GM12878 (cell line): ENCODE measurements at regions not wholly inside any gene's neighbourhood (a gene's known extent, or its start where the extent isn't known, plus 50 kb on each side); places are given as distances from the start of the nearest gene placed in this dataset.

ENCODE experiments used
- ATAC-seq: fragments of 200-7000 bp; cut with Tn5 transposase; 3 replicates; pipeline ENCODE4 v1.9.1; 2020; ENCODE audit warnings: mild to moderate bottlenecking, moderate library complexity
- BruUV-seq: library from RNA; stranded (reverse); fragments of 400-500 nt; replicated peaks from 2 replicates; lab custom pipeline; 2021; lab: Mats Ljungman, UMichigan
- CTCF ChIA-PET: fragments of 300-600 bp; sonication (Branson Sonifier 250); formaldehyde crosslinking; extraction: SDS; loops from one replicate; lab custom pipeline; 2021; ENCODE audit warnings: inconsistent platforms; lab: Yijun Ruan, JAX
- POLR2A ChIA-PET: fragments of 350-600 bp; formaldehyde crosslinking; extraction: SDS; loops from one replicate; lab custom pipeline; 2021; ENCODE audit warnings: inconsistent platforms; lab: Charles Lee
- RAD21 ChIA-PET: fragments of 300-600 bp; sonication (Branson Sonifier 250); formaldehyde crosslinking; loops from one replicate; lab custom pipeline; 2023; ENCODE audit warnings: antibody characterized with exemption; ENCODE audit not compliant: unreplicated experiment; lab: Charles Lee
- SMC1A ChIA-PET: fragments of 300-600 bp; sonication (Branson Sonifier 250); formaldehyde crosslinking; loops from one replicate; lab custom pipeline; 2023; ENCODE audit not compliant: unreplicated experiment, uncharacterized antibody; lab: Charles Lee
- DNase-seq: peaks from one replicate; pipeline ENCODE4 v3.0.0-alpha.2; 2011; ENCODE audit warnings: low read depth, low spot score
- FAIRE-seq: peaks from 3 replicates; lab custom pipeline; 2011; peaks lifted over from hg19 to GRCh38; lab: Jason Lieb, UNC
- H2AFZ ChIP-seq: 2 replicates; pipeline ENCODE4 v1.6.0; 2011; ENCODE audit warnings: low read depth, low read length, control low read depth; ENCODE audit not compliant: control insufficient read depth
- H3K27ac ChIP-seq: 2 replicates; pipeline ENCODE4 v1.5.1; 2011; ENCODE audit warnings: control low read depth; ENCODE audit not compliant: control insufficient read depth, insufficient read depth
- H3K27me3 ChIP-seq, 2 experiments: replicated peaks in 1 of 2; 2 replicates each; pipeline versions ENCODE4 v1.6.0 to v1.6.1; 2011; ENCODE audit warnings: low read length in 1 of 2; ENCODE audit not compliant: control insufficient read depth in 2 of 2, insufficient read depth in 2 of 2
- H3K36me3 ChIP-seq, 2 experiments: 2 replicates each; pipeline ENCODE4 v1.5.1; 2011; ENCODE audit warnings: low read length in 1 of 2; ENCODE audit not compliant: control insufficient read depth in 2 of 2, insufficient read depth in 2 of 2
- H3K4me1 ChIP-seq: 2 replicates; pipeline ENCODE4 v1.6.1; 2011; ENCODE audit warnings: mild to moderate bottlenecking, low read length, moderate library complexity, mixed read lengths; ENCODE audit not compliant: control insufficient read depth, insufficient read depth
- H3K4me2 ChIP-seq: 2 replicates; pipeline ENCODE4 v1.6.0; 2011; ENCODE audit warnings: control low read depth; ENCODE audit not compliant: control insufficient read depth, insufficient read depth
- H3K4me3 ChIP-seq: fragments of 200-600 bp; sonication (generic); 2 replicates; pipeline ENCODE4 v1.5.1; 2016
- H3K79me2 ChIP-seq: 2 replicates; pipeline ENCODE4 v1.6.0; 2011; ENCODE audit warnings: low read length; ENCODE audit not compliant: control insufficient read depth, insufficient read depth
- H3K9ac ChIP-seq: 2 replicates; pipeline ENCODE4 v1.8.0; 2011; ENCODE audit warnings: low read length, control low read depth, mixed read lengths; ENCODE audit not compliant: control insufficient read depth, insufficient read depth
- H3K9me3 ChIP-seq: replicated peaks from 3 replicates; pipeline ENCODE4 v1.5.1; 2011; ENCODE audit warnings: mild to moderate bottlenecking, low read length; ENCODE audit not compliant: control insufficient read depth, insufficient read depth
- H4K20me1 ChIP-seq: 2 replicates; pipeline ENCODE4 v1.6.0; 2011; ENCODE audit not compliant: control insufficient read depth, insufficient read depth
- ATF2 ChIP-seq: IDR thresholded peaks from 2 replicates; pipeline ENCODE4 v1.6.1; 2012; ENCODE audit warnings: low read length, inconsistent platforms
- EED ChIP-seq: sonication (generic); IDR thresholded peaks from 2 replicates; pipeline ENCODE4 v1.6.1; 2016; ENCODE audit warnings: antibody characterized with exemption, low read depth
- HSF1 ChIP-seq: fragments of 150-350 bp; IDR thresholded peaks from 2 replicates; pipeline ENCODE4 v1.6.1; 2014; ENCODE audit warnings: mild to moderate bottlenecking, low read depth, low read length
- NFXL1 ChIP-seq: fragments of 450-650 bp; IDR thresholded peaks from 2 replicates; pipeline ENCODE4 v1.6.1; 2017; ENCODE audit warnings: antibody characterized with exemption, mild to moderate bottlenecking, borderline replicate concordance
- RBBP5 ChIP-seq: fragments of 200-600 bp; sonication (generic); conservative IDR thresholded peaks from 2 replicates; pipeline ENCODE4 v1.6.1; 2016
- SUZ12 ChIP-seq: fragments of 200-600 bp; sonication (generic); IDR thresholded peaks from one replicate; pipeline ENCODE4 v1.6.1; 2018; ENCODE audit warnings: antibody characterized with exemption, mild to moderate bottlenecking; ENCODE audit not compliant: unreplicated experiment
- USF2 ChIP-seq: IDR thresholded peaks from 2 replicates; pipeline ENCODE4 v1.6.1; 2011; ENCODE audit warnings: low read depth, low read length, improper control_type of control experiment, borderline replicate concordance
- WRNIP1 ChIP-seq: IDR thresholded peaks from 2 replicates; pipeline ENCODE4 v1.6.1; 2011; ENCODE audit warnings: low read depth, low read length, improper control_type of control experiment, borderline replicate concordance
- YY1 ChIP-seq: IDR thresholded peaks from 2 replicates; pipeline ENCODE4 v1.6.1; 2011; ENCODE audit warnings: low read depth, mild to moderate bottlenecking, low read length
- ZNF24 ChIP-seq: fragments of 450-650 bp; IDR thresholded peaks from 2 replicates; pipeline ENCODE4 v1.6.1; 2017; ENCODE audit warnings: antibody characterized with exemption, mild to moderate bottlenecking
- WGBS: methylation state at CpG from one replicate; pipeline ENCODE4 v1.1.6; 2016; ENCODE audit warnings: low lambda C conversion rate; ENCODE audit not compliant: insufficient replicate concordance, insufficient coverage; ENCODE audit errors: missing lambda C conversion rate; 5-methylcytosine and 5-hydroxymethylcytosine counted together
- in situ Hi-C: fragments of 300-500 bp; cut with MboI; formaldehyde crosslinking; loops from 9 replicates; pipeline ENCODE4 v1.14.3; 2018; ENCODE audit warnings: mixed read lengths
- intact Hi-C: fragments of 100-400 bp; cut with micrococcal nuclease; formaldehyde crosslinking; loops from one replicate; pipeline ENCODE4 v1.14.2; 2022; ENCODE audit not compliant: unreplicated experiment

GRCh38 chr6:90382760-90383159, 86.1 kb upstream of the BACH2 start:
- WGBS = 35% methylated on average over 6 of the region's 6 CpGs
- H3K36me3 ChIP-seq = no peaks in the 10 kb centered on the region
- H3K4me2 ChIP-seq = no peak overlapping the region
- ATAC-seq (no peak), DNase-seq (no peak), FAIRE-seq (no peak)
- intact Hi-C loops (no loop called here), in situ Hi-C loops (no loop called here)
- H3K4me3 ChIP-seq = no peak overlapping the region
- ChIA-PET RAD21 (interaction anchor here (0.6 kb wide), 3 partner anchors 19 to 285 kb away, joined by 3 read pairs; no protein-coding TSS in a partner anchor), CTCF (interaction anchor here (0.8 to 1.1 kb wide), 3 partner anchors 11 to 96 kb away, joined by 3 to 4 read pairs (median 3); no protein-coding TSS in a partner anchor), SMC1A (interaction anchor here (0.6 to 0.8 kb wide), 2 partner anchors 36 to 92 kb away, joined by 3 read pairs; no protein-coding TSS in a partner anchor), POLR2A (interaction anchor here (0.6 kb wide), 1 partner anchor 97 kb away, joined by 3 read pairs; no protein-coding TSS in a partner anchor)
- H3K4me1 ChIP-seq = no peaks in the 10 kb centered on the region
- no peak overlapping the region for H2AFZ ChIP-seq
- H3K79me2 ChIP-seq = no peaks in the 10 kb centered on the region
- no peak for TF ChIP-seq RBBP5
- TF ChIP-seq SUZ12 = no peak
- no peak for TF ChIP-seq YY1
- no peak for TF ChIP-seq ZNF24
- TF ChIP-seq WRNIP1 = no peak
- TF ChIP-seq ATF2 = no peak
- no peak for TF ChIP-seq HSF1
- no peak for TF ChIP-seq EED
- TF ChIP-seq USF2 = no peak
- no peak for TF ChIP-seq NFXL1
- H3K9me3 ChIP-seq = no peaks in the 10 kb centered on the region
- H4K20me1 ChIP-seq = no peaks in the 10 kb centered on the region
- H3K27me3 ChIP-seq = peaks cover 3 to 7% of the 10 kb centered on the region in 2 experiments; a peak in 2 of 4 replicates
- H3K27ac ChIP-seq = no peak overlapping the region
- BruUV-seq = no TSS peak
- H3K9ac ChIP-seq = no peak overlapping the region
